ENCODE measurements at regions not wholly inside any gene's neighbourhood (a gene's known extent, or its start where the extent isn't known, plus 50 kb on each side); places are given as distances from the start of the nearest gene placed in this dataset.
"Not testable (repeated sequence)": the region's sequence is repeated elsewhere in the genome, so short reads cannot be mapped to it uniquely, and the experiment has no call there.

- H3K4me3 ChIP-seq, result no peak overlapping the region
- TF ChIP-seq POLR2A (IDR thresholded peaks at IDR 0.05) (no peak), EP300 (IDR thresholded peaks at IDR 0.05) (no peak)
- TF ChIP-seq, protein P1, sequence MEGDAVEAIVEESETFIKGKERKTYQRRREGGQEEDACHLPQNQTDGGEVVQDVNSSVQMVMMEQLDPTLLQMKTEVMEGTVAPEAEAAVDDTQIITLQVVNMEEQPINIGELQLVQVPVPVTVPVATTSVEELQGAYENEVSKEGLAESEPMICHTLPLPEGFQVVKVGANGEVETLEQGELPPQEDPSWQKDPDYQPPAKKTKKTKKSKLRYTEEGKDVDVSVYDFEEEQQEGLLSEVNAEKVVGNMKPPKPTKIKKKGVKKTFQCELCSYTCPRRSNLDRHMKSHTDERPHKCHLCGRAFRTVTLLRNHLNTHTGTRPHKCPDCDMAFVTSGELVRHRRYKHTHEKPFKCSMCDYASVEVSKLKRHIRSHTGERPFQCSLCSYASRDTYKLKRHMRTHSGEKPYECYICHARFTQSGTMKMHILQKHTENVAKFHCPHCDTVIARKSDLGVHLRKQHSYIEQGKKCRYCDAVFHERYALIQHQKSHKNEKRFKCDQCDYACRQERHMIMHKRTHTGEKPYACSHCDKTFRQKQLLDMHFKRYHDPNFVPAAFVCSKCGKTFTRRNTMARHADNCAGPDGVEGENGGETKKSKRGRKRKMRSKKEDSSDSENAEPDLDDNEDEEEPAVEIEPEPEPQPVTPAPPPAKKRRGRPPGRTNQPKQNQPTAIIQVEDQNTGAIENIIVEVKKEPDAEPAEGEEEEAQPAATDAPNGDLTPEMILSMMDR (IDR thresholded peaks at IDR 0.05), result no peak
- H3K36me3 ChIP-seq, result no peaks in the 10 kb centered on the region
- no peak overlapping the region for H3K27ac ChIP-seq
- WGBS, 3 donors, result 13 to 41% (median 24%) methylated on average over 1 of the region's 1 CpG
- H3K4me1 ChIP-seq (ENCODE audit: insufficient read depth), result no peaks in the 10 kb centered on the region
- DNase-seq, result no peak
- intact Hi-C loops (cut with DNase I), result no loop called here
- H3K9me3 ChIP-seq, result no peaks in the 10 kb centered on the region
- no peaks in the 10 kb centered on the region for H3K27me3 ChIP-seq
Observed at GRCh38 chr6:76852776-76853175, 610.5 kb downstream of the HTR1B start.

DNA sequence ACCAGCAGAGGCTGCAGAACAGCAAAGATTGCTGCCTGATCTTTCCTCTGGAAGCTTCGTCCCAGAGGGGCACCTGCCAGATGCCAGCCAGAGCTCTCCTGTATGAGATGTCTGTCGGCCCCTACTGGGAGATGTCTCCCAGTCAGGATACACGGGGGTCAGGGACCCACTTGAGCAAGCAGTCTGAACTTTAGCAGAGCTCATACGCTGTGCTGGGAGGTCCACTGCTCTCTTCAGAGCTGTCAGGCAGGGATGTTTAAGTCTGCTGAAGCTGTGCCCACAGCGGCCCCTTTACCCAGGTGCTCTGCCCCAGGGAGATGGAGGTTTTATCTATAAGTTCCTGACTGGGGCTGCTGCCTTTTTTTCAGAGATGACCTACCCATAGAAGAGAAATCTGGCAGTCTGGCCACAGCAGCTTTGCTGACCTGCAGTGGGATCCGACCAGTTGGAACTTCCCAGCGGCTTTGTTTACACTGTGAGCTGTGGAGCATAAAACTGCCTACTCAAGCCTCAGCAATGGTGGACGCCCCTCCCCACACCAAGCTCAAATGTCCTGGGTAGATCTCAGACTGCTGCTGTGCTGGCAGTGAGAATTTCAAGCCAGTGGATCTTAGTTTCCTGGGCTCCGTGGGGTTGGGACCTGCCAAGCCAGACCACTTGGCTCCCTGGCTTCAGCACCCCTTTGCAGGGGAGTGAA lies 613.9 kb downstream of the HTR1B start:
- DNase-seq; intact Hi-C loops (cut with DNase I); H3K36me3 ChIP-seq; H3K4me1 ChIP-seq (ENCODE audit: insufficient read depth); H3K9me3 ChIP-seq; H3K27ac ChIP-seq; H3K4me3 ChIP-seq; H3K27me3 ChIP-seq: not testable (repeated sequence)
- 89 to 90% (median 90%) methylated on average over 9 of the region's 9 CpGs for WGBS, 3 donors

- DNase-seq, result no peak
- Histone ChIP-seq H3K27ac (no peak overlapping the region), H3K27me3 (no peaks in the 10 kb centered on the region), H3K4me1 (ENCODE audit: insufficient read depth) (no peaks in the 10 kb centered on the region), H3K36me3 (no peaks in the 10 kb centered on the region), H3K4me3 (no peak overlapping the region), H3K9me3 (no peaks in the 10 kb centered on the region)
- intact Hi-C loops (cut with DNase I), result no loop called here
- TF ChIP-seq, protein P1 (IDR thresholded peaks at IDR 0.05), result no peak
- TF ChIP-seq EP300 (IDR thresholded peaks at IDR 0.05), result no peak
- no peak for TF ChIP-seq POLR2A (IDR thresholded peaks at IDR 0.05)
- 0% methylated on average over 1 of the region's 1 CpG for WGBS, 3 donors
Observed at GRCh38 chr6:76843054-76843822, 620.1 kb downstream of the HTR1B start.

DNA sequence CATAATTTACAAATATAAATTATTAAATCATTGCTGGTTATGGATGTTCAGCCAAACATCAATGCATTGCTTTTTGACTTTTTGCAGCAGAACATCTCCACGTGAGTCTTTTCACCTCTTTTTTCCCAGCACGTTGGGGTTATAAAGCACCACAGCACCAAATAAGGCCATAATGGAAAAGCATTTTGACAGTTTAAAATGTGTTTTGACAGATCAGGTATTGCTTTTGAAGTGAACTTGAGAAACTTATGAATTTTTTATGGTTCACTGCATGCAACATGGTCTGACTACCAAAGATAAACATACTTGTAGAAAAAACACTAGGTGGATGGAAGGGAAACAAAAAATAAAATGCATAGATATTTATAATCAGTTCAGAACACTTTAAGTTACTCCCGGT lies 622.4 kb downstream of the HTR1B start:
- intact Hi-C loops (cut with DNase I), result no loop called here
- Histone ChIP-seq H3K36me3 (no peaks in the 10 kb centered on the region), H3K27ac (no peak overlapping the region), H3K27me3 (no peaks in the 10 kb centered on the region), H3K9me3 (no peaks in the 10 kb centered on the region), H3K4me1 (ENCODE audit: insufficient read depth) (no peaks in the 10 kb centered on the region), H3K4me3 (no peak overlapping the region)
- TF ChIP-seq, protein P1 (IDR thresholded peaks at IDR 0.05), result no peak
- TF ChIP-seq POLR2A (IDR thresholded peaks at IDR 0.05) (no peak), EP300 (IDR thresholded peaks at IDR 0.05) (no peak)
- 79 to 86% (median 84%) methylated on average over 3 of the region's 3 CpGs for WGBS, 3 donors
- no peak for DNase-seq
